ENCODE measurements at regions not wholly inside any gene's neighbourhood (a gene's known extent, or its start where the extent isn't known, plus 50 kb on each side); places are given as distances from the start of the nearest gene placed in this dataset.

- Histone ChIP-seq H3K4me3 (ENCODE audit: low read depth, low read length) (no peak overlapping the region), H3K36me3 (ENCODE audit: control insufficient read depth in 2 of 2, insufficient read depth in 1 of 2, low read length in 2 of 2) (no peaks in the 10 kb centered on the region), H3K4me1 (ENCODE audit: control insufficient read depth, insufficient read depth, low read length) (no peaks in the 10 kb centered on the region), H3K9me3 (ENCODE audit: control insufficient read depth, insufficient read depth, low read depth, low read length) (no peaks in the 10 kb centered on the region), H3K27ac (ENCODE audit: extremely low read depth, low read depth, low read length) (no peak overlapping the region)
- no peak for TF ChIP-seq ZNF24 (tag by site-specific recombination; IDR thresholded peaks at IDR 0.05)
- TF ChIP-seq ZNF426 (tag by site-specific recombination; IDR thresholded peaks at IDR 0.05): no peak
- TF ChIP-seq ZNF639 (tag by site-specific recombination; IDR thresholded peaks at IDR 0.05): no peak
- TF ChIP-seq ZNF544 (tag by site-specific recombination; IDR thresholded peaks at IDR 0.05): no peak
- no peak for TF ChIP-seq ZNF514 (tag by site-specific recombination; IDR thresholded peaks at IDR 0.05)
- TF ChIP-seq PRDM4 (tag by site-specific recombination; IDR thresholded peaks at IDR 0.05): no peak
- TF ChIP-seq SP7 (tag by site-specific recombination; IDR thresholded peaks at IDR 0.05): no peak
- TF ChIP-seq ZNF202 (tag by site-specific recombination; IDR thresholded peaks at IDR 0.05; ENCODE audit: borderline replicate concordance): no peak
- TF ChIP-seq ZBTB1 (tag by site-specific recombination; IDR thresholded peaks at IDR 0.05): no peak
- TF ChIP-seq ZNF664 (tag by site-specific recombination; IDR thresholded peaks at IDR 0.05): no peak
- no peak for TF ChIP-seq ZNF112 (tag by site-specific recombination; IDR thresholded peaks at IDR 0.05)
- TF ChIP-seq OSR2 (tag by site-specific recombination; IDR thresholded peaks at IDR 0.05): no peak
- no peak for TF ChIP-seq ZNF335 (tag by site-specific recombination; conservative IDR thresholded peaks at IDR 0.05)
- no peak for TF ChIP-seq PATZ1 (tag by site-specific recombination; IDR thresholded peaks at IDR 0.05)
- TF ChIP-seq ZNF76 (tag by site-specific recombination; IDR thresholded peaks at IDR 0.05; ENCODE audit: borderline replicate concordance, low read depth): no peak
- POLR2A ChIA-PET: no interaction called here
- CTCF ChIA-PET: no interaction called here
These were observed 348.3 kb upstream of the TUSC1 start for GRCh38 chr9:26026423-26027100.

- Histone ChIP-seq H3K36me3 (ENCODE audit: control insufficient read depth in 2 of 2, insufficient read depth in 1 of 2, low read length in 2 of 2) (no peaks in the 10 kb centered on the region), H3K9me3 (ENCODE audit: control insufficient read depth, insufficient read depth, low read depth, low read length) (no peaks in the 10 kb centered on the region), H3K4me3 (ENCODE audit: low read depth, low read length) (no peak overlapping the region), H3K27ac (ENCODE audit: extremely low read depth, low read depth, low read length) (no peak overlapping the region), H3K4me1 (ENCODE audit: control insufficient read depth, insufficient read depth, low read length) (no peaks in the 10 kb centered on the region)
- ChIA-PET POLR2A (no interaction called here), CTCF (no interaction called here)
- no peak for TF ChIP-seq ZBTB1 (tag by site-specific recombination; IDR thresholded peaks at IDR 0.05)
- no peak for TF ChIP-seq ZNF580 (tag by site-specific recombination; IDR thresholded peaks at IDR 0.05)
- no peak for TF ChIP-seq ZNF561 (tag by site-specific recombination; IDR thresholded peaks at IDR 0.05; ENCODE audit: borderline replicate concordance)
- TF ChIP-seq ZNF76 (tag by site-specific recombination; IDR thresholded peaks at IDR 0.05; ENCODE audit: borderline replicate concordance, low read depth): no peak
- TF ChIP-seq ZBTB11 (tag by site-specific recombination; conservative IDR thresholded peaks at IDR 0.05; ENCODE audit: low read depth): no peak
- no peak for TF ChIP-seq GLI4 (tag by site-specific recombination; IDR thresholded peaks at IDR 0.05)
- TF ChIP-seq HOXC10 (CRISPR knock-in tag; IDR thresholded peaks at IDR 0.05): no peak
- no peak for TF ChIP-seq ZFP37 (tag by site-specific recombination; IDR thresholded peaks at IDR 0.05)
- TF ChIP-seq ZFP69B (tag by site-specific recombination; IDR thresholded peaks at IDR 0.05): no peak
- no peak for TF ChIP-seq ZNF169 (tag by site-specific recombination; IDR thresholded peaks at IDR 0.05)
- no peak for TF ChIP-seq ZNF23 (tag by site-specific recombination; IDR thresholded peaks at IDR 0.05; ENCODE audit: borderline replicate concordance)
- no peak for TF ChIP-seq ZNF121 (tag by site-specific recombination; IDR thresholded peaks at IDR 0.05)
- no peak for TF ChIP-seq SP3 (tag by site-specific recombination; IDR thresholded peaks at IDR 0.05)
- no peak for TF ChIP-seq ZNF768 (tag by site-specific recombination; IDR thresholded peaks at IDR 0.05)
- no peak for TF ChIP-seq ZNF24 (tag by site-specific recombination; IDR thresholded peaks at IDR 0.05)
These were observed 335.0 kb upstream of the TUSC1 start for GRCh38 chr9:26013199-26013598.

All from HEK293 (cell line).